K562 (cell line): ENCODE measurements at regions not wholly inside any gene's neighbourhood (a gene's known extent, or its start where the extent isn't known, plus 50 kb on each side); places are given as distances from the start of the nearest gene placed in this dataset.

ENCODE experiments used
- CEBPB ChIP-seq: fragments of 450-650 bp; IDR thresholded peaks from 2 replicates; pipeline ENCODE4 v1.6.1; 2016; ENCODE audit warnings: missing genetic modification characterization, missing compliant biosample characterization
- CTCF ChIP-seq, 3 experiments: IDR thresholded peaks in 2 of 3; conservative IDR thresholded peaks in 1 of 3; 2 replicates each; pipeline ENCODE4 v1.5.1; 2011 to 2012; ENCODE audit warnings: low read length in 3 of 3, mild to moderate bottlenecking in 3 of 3, control low read depth in 2 of 3, improper control_type of control experiment in 1 of 3, inconsistent platforms in 1 of 3, low read depth in 1 of 3, mixed read lengths in 1 of 3, moderate library complexity in 1 of 3; ENCODE audit not compliant: insufficient read depth in 2 of 3
- CTCFL ChIP-seq: IDR thresholded peaks from 2 replicates; pipeline ENCODE4 v1.6.1; 2011; ENCODE audit warnings: borderline replicate concordance, low read depth, mild to moderate bottlenecking, moderate library complexity, low read length; ENCODE audit not compliant: insufficient read depth, poor library complexity, severe bottlenecking
- EP300 ChIP-seq: IDR thresholded peaks from 2 replicates; pipeline ENCODE4 v1.6.1; 2012; ENCODE audit warnings: low read length, improper control_type of control experiment
- GABPA ChIP-seq: fragments of 200-800 bp; sonication (Bioruptor generic); conservative IDR thresholded peaks from 2 replicates; pipeline ENCODE4 v1.6.1; 2016; ENCODE audit warnings: low read depth, missing genetic modification characterization, missing compliant biosample characterization
- MAX ChIP-seq: sonication (generic); formaldehyde crosslinking; IDR thresholded peaks from 2 replicates; pipeline ENCODE4 v1.9.0; 2022; ENCODE audit warnings: mild to moderate bottlenecking, missing genetic modification reagents
- POLR2G ChIP-seq: fragments of 200-400 bp; formaldehyde crosslinking; IDR thresholded peaks from 2 replicates; pipeline ENCODE4 v1.6.1; 2017; ENCODE audit warnings: low read depth, mild to moderate bottlenecking, antibody characterized with exemption, low read length, moderate library complexity
- REST ChIP-seq, 2 experiments: fragments of 450-650 bp; formaldehyde crosslinking in 1 of 2; IDR thresholded peaks; 2 replicates each; pipeline versions ENCODE4 v1.4.0 to v1.6.1; 2014 to 2020; ENCODE audit warnings: mild to moderate bottlenecking in 2 of 2, borderline replicate concordance in 1 of 2, low read depth in 1 of 2
- RFX1 ChIP-seq: fragments of 450-650 bp; IDR thresholded peaks from 2 replicates; pipeline ENCODE4 v1.6.1; 2016; ENCODE audit warnings: mild to moderate bottlenecking, moderate library complexity
- SMAD3 ChIP-seq: fragments of 450-650 bp; formaldehyde crosslinking; conservative IDR thresholded peaks from 2 replicates; pipeline ENCODE4 v1.4.0; 2020; ENCODE audit warnings: mild to moderate bottlenecking
- SMC3 ChIP-seq: conservative IDR thresholded peaks from 2 replicates; pipeline ENCODE4 v1.6.1; 2011; ENCODE audit warnings: low read depth, low read length, improper control_type of control experiment; ENCODE audit not compliant: insufficient read depth
- ZNF324 ChIP-seq: fragments of 250-450 bp; sonication (Bioruptor Pico); IDR thresholded peaks from 2 replicates; pipeline ENCODE4 v1.4.0; 2020; ENCODE audit warnings: mild to moderate bottlenecking
- ZNF695 ChIP-seq: fragments of 450-650 bp; formaldehyde crosslinking; IDR thresholded peaks from 2 replicates; pipeline ENCODE4 v1.4.0; 2020; ENCODE audit warnings: mild to moderate bottlenecking, moderate library complexity

GRCh38 chr1:9429342-9429711 is 109.9 kb upstream of the SLC25A33 start:
- no peak for TF ChIP-seq RFX1
- TF ChIP-seq CTCF (IDR thresholded peaks at IDR 0.05 in 2 of 3, conservative IDR thresholded peaks at IDR 0.05 in 1 of 3; ENCODE audit: insufficient read depth in 2 of 3, low read depth in 1 of 3, low read length in 3 of 3) = no peak
- TF ChIP-seq REST (IDR thresholded peaks at IDR 0.05; ENCODE audit: borderline replicate concordance) = no peak
- TF ChIP-seq REST (CRISPR knock-in tag; IDR thresholded peaks at IDR 0.05; ENCODE audit: low read depth) = no peak
- no peak for TF ChIP-seq ZNF695 (CRISPR knock-in tag)
- TF ChIP-seq SMC3 = no peak
- no peak for TF ChIP-seq POLR2G
- no peak for TF ChIP-seq CTCFL
- TF ChIP-seq SMAD3 (CRISPR knock-in tag) = no peak
- TF ChIP-seq ZNF324 (CRISPR knock-in tag) = no peak
- no peak for TF ChIP-seq GABPA (tag)
- no peak for TF ChIP-seq MAX (CRISPR knock-in tag)
- TF ChIP-seq EP300 = no peak
- no peak for TF ChIP-seq CEBPB (tag)
